OCI-LY7 (cell line): ENCODE measurements at regions not wholly inside any gene's neighbourhood (a gene's known extent, or its start where the extent isn't known, plus 50 kb on each side); places are given as distances from the start of the nearest gene placed in this dataset.

Experiments
- EZH2phosphoT487 ChIP-seq: fragments of 200-600 bp; sonication (generic); IDR thresholded peaks from 2 replicates; pipeline ENCODE4 v1.6.1; 2018; ENCODE audit warnings: low read depth, borderline replicate concordance, mild to moderate bottlenecking, mixed run types, antibody characterized with exemption, low read length, moderate library complexity, mixed read lengths
- TF ChIP-seq, protein P1 (sequence below): fragments of 200-600 bp; sonication (generic); conservative IDR thresholded peaks from 2 replicates; pipeline ENCODE4 v1.5.1; 2014; ENCODE audit warnings: mild to moderate bottlenecking, antibody characterized with exemption, low read length, moderate library complexity, mixed read lengths

DNA sequence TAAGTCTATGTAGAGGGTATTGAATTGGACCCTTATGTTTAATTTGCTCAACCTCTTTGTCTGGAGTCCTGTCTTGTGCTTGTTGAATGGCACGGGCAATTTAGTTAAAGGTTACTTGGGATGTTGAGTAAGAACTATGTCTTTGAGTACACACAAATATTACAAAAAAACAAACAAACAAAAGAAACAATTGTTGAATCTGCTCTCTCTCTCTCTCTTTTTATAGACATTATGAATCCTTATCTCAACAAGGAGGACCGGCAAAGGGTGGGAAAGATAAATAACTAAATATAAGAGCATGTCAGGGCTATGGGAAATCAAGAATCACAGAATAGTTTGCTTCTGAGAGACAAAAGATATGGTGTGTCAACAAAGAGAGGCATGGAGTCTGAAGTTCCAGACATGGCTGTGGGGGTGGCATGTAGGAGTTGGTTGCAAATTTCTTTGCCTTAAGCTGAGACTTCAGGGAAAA, 608.6 kb downstream of the UTRN start:
- TF ChIP-seq, protein P1, sequence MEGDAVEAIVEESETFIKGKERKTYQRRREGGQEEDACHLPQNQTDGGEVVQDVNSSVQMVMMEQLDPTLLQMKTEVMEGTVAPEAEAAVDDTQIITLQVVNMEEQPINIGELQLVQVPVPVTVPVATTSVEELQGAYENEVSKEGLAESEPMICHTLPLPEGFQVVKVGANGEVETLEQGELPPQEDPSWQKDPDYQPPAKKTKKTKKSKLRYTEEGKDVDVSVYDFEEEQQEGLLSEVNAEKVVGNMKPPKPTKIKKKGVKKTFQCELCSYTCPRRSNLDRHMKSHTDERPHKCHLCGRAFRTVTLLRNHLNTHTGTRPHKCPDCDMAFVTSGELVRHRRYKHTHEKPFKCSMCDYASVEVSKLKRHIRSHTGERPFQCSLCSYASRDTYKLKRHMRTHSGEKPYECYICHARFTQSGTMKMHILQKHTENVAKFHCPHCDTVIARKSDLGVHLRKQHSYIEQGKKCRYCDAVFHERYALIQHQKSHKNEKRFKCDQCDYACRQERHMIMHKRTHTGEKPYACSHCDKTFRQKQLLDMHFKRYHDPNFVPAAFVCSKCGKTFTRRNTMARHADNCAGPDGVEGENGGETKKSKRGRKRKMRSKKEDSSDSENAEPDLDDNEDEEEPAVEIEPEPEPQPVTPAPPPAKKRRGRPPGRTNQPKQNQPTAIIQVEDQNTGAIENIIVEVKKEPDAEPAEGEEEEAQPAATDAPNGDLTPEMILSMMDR: no peak
- no peak for TF ChIP-seq EZH2phosphoT487
